ENCODE measurements at regions not wholly inside any gene's neighbourhood (a gene's known extent, or its start where the extent isn't known, plus 50 kb on each side); places are given as distances from the start of the nearest gene placed in this dataset.

DNA sequence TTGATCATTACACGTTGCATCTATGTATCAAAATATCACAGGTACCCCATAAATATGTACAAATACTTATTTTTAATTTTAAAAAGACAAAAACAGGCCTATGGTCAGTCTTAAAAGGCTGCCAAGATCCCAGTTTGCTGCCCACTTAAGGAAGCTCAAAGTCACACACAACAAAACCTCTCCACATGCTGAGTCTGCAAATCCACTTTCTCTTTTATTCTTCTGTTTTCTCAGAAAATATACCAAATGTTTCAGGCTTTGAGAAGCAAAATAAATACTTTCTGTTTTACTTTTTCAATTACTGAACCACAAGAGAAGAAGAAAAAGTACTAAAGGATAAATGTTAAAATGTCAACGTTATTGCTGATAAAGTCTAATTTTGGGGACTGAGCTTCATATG lies 107.8 kb upstream of the MANEA start:
- TF ChIP-seq, protein P1, sequence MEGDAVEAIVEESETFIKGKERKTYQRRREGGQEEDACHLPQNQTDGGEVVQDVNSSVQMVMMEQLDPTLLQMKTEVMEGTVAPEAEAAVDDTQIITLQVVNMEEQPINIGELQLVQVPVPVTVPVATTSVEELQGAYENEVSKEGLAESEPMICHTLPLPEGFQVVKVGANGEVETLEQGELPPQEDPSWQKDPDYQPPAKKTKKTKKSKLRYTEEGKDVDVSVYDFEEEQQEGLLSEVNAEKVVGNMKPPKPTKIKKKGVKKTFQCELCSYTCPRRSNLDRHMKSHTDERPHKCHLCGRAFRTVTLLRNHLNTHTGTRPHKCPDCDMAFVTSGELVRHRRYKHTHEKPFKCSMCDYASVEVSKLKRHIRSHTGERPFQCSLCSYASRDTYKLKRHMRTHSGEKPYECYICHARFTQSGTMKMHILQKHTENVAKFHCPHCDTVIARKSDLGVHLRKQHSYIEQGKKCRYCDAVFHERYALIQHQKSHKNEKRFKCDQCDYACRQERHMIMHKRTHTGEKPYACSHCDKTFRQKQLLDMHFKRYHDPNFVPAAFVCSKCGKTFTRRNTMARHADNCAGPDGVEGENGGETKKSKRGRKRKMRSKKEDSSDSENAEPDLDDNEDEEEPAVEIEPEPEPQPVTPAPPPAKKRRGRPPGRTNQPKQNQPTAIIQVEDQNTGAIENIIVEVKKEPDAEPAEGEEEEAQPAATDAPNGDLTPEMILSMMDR (IDR thresholded peaks at IDR 0.05): no peak
- no peak for TF ChIP-seq RAD21 (IDR thresholded peaks at IDR 0.05; ENCODE audit: low read length)
- no peak for TF ChIP-seq SIN3A (IDR thresholded peaks at IDR 0.05; ENCODE audit: borderline replicate concordance, low read depth, low read length)
